Naive thymus-derived CD8-positive, alpha-beta T cell (primary cell): ENCODE measurements at regions not wholly inside any gene's neighbourhood (a gene's known extent, or its start where the extent isn't known, plus 50 kb on each side); places are given as distances from the start of the nearest gene placed in this dataset.
"Not testable (repeated sequence)": the region's sequence is repeated elsewhere in the genome, so short reads cannot be mapped to it uniquely, and the experiment has no call there.

Experiments
- ATAC-seq, 2 donors: fragments of 150-1000 bp; cut with Tn5 transposase in 1 of 2; sonication (Bioruptor Pico), chemical (Tn5 transposase) in 1 of 2; 1 replicate in 1 of 2; 2 replicates in 1 of 2; pipeline ENCODE4 v1.10.0; 2021; ENCODE audit warnings: mild to moderate bottlenecking in 2 of 2, moderate library complexity in 2 of 2
- POLR2A ChIA-PET: fragments of 350-600 bp; sonication (Branson Sonifier 250); formaldehyde crosslinking; loops from one replicate; lab custom pipeline; 2021; ENCODE audit warnings: antibody characterized with exemption; lab: Charles Lee
- DNase-seq, 10 donors: peaks; one replicate each; pipeline versions ENCODE4 v3.0.0 to v3.0.0-alpha.2; 2020 to 2022
- H3K27ac Mint-ChIP-seq, 10 donors: one replicate each; pipeline ENCODE4 v1.8.0; 2020 to 2022; ENCODE audit warnings: mild to moderate bottlenecking in 10 of 10, mixed read lengths in 10 of 10, moderate library complexity in 4 of 10, inconsistent platforms in 1 of 10
- H3K27me3 Mint-ChIP-seq, 5 donors: one replicate each; pipeline ENCODE4 v1.8.0; 2021 to 2022; ENCODE audit warnings: mixed read lengths in 5 of 5
- H3K36me3 Mint-ChIP-seq, 3 donors: one replicate each; pipeline ENCODE4 v1.8.0; 2020 to 2022; ENCODE audit warnings: mixed read lengths in 3 of 3, mild to moderate bottlenecking in 2 of 3, inconsistent platforms in 1 of 3
- H3K4me1 Mint-ChIP-seq, 4 donors: one replicate each; pipeline ENCODE4 v1.8.0; 2021 to 2022; ENCODE audit warnings: mixed read lengths in 4 of 4
- H3K4me3 Mint-ChIP-seq, 10 donors: one replicate each; pipeline ENCODE4 v1.8.0; 2020 to 2022; ENCODE audit warnings: mild to moderate bottlenecking in 10 of 10, mixed read lengths in 10 of 10, moderate library complexity in 6 of 10, inconsistent platforms in 1 of 10
- H3K9me3 Mint-ChIP-seq, 9 donors: one replicate each; pipeline ENCODE4 v1.8.0; 2020 to 2022; ENCODE audit warnings: mixed read lengths in 9 of 9, mild to moderate bottlenecking in 3 of 9, inconsistent platforms in 1 of 9, moderate library complexity in 1 of 9

DNA sequence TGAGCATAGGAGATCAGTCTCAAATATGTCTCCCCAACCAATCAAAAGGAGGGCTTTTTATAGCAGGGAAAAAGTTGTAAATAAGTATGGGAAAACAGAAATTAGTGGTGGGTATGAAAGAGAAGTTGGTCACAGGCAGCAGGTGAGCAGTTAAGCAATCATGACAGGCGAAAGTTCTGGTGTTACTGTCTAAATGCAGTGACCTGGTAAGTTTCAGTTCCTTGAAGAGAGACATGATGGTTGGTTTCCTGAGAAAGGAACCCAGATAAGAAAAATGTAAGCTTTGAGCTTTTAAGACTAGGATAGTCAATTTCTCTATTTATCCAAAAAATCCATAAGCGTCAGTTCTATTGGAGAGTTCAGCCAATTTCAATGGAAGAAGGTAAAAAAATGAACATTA is 466.2 kb upstream of the FLRT2 start:
- POLR2A ChIA-PET, result no interaction called here
- no peak overlapping the region for H3K27ac Mint-ChIP-seq
- H3K36me3 Mint-ChIP-seq, result no peaks in the 10 kb centered on the region
- H3K4me1 Mint-ChIP-seq, result no peaks in the 10 kb centered on the region
- H3K4me3 Mint-ChIP-seq, result no peak overlapping the region
- H3K9me3 Mint-ChIP-seq, result peaks cover 0 to 23% (median 4%) of the 10 kb centered on the region in 9 donors
- no peaks in the 10 kb centered on the region for H3K27me3 Mint-ChIP-seq
- DNase-seq, result no peak
- no peak for ATAC-seq

DNA sequence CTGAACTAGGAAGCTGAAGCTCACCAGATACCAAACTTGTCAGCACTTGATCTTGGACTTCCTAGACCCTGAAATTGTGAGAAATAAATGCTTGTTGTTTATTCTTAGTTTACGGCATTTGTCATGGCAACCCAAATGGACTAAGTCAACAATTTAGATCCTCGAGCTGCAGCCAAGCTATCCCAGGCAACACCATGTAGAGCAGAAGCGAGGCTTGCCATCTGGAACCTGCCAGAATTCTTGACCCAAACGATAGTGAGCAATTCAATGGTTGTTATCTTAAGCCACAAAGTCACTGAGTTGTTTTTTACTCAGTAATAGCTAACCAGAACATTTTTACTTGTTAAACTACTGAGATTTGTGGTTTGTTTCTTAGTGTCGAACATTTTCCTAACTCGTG is 458.5 kb upstream of the FLRT2 start:
- Mint-ChIP-seq H3K27me3 (no peaks in the 10 kb centered on the region), H3K4me1 (no peaks in the 10 kb centered on the region), H3K9me3 (peaks cover 0 to 11% (median 4%) of the 10 kb centered on the region in 9 donors), H3K36me3 (peaks cover 0 to 4% (median 0%) of the 10 kb centered on the region in 3 donors), H3K4me3 (no peak overlapping the region), H3K27ac (no peak overlapping the region)
- DNase-seq, result no peak
- POLR2A ChIA-PET, result no interaction called here
- ATAC-seq, result no peak

DNA sequence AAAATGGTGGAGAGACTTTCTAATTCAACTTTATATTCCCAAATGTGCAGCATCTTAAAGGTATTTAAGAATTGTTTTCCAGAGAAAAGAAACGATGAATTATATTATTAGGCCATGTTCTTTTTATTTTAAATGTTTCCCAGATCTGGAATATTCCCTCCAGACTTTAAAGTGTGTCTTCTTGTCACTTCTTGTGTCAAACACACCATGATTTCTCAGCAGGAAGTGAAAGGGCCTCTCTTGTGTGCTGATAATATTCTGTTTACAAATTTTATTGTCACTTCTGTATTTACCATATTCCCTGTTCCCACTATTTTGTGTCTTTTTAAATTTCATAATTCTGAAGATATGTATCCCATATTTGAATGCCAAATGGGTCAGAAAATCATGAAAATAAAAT is 455.0 kb upstream of the FLRT2 start:
- Mint-ChIP-seq H3K4me1 (no peaks in the 10 kb centered on the region), H3K36me3 (peaks cover 0 to 4% (median 0%) of the 10 kb centered on the region in 3 donors), H3K9me3 (peaks cover 0 to 11% (median 5%) of the 10 kb centered on the region in 9 donors), H3K4me3 (no peak overlapping the region), H3K27me3 (no peaks in the 10 kb centered on the region), H3K27ac (no peak overlapping the region)
- POLR2A ChIA-PET, result no interaction called here
- ATAC-seq (no peak), DNase-seq (no peak)

DNA sequence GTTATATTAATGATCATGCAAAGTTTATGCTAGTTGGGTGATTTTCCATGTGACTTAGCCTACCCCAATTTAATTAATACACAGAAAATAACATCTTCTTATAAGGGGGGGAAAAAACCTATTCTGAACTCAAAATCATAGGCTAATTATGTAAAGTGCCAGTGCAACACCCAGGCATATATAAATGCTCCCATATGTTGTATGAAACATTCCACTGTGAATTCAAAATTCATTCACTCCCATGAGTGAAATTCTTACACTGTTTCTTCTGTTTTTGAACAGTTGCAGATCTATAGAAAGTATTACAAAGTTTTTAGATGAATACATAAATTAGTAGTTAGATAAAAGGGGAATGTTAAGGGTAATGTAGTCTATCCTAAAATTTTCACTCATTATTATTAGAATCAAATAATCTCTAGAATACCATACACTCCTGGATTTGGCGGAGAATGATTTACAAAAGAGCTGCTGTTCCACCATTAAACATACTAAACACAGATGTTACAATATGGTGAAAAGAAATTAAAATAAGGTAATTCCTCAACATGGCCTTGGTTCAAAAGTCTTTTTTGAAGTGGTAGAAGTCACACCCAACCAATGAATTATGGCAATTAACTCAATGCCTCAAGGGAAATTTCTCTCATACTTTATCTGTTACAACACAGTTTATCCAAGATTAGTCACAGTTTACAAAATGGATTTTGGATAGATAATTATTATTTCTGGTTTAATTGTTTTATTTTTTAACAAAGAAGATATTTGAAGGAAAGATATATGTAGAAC is 454.1 kb upstream of the FLRT2 start:
- ATAC-seq (no peak), DNase-seq (no peak)
- Mint-ChIP-seq H3K36me3 (peaks cover 0 to 1% (median 0%) of the 10 kb centered on the region in 3 donors), H3K4me1 (no peaks in the 10 kb centered on the region), H3K27me3 (no peaks in the 10 kb centered on the region), H3K4me3 (no peak overlapping the region), H3K27ac (no peak overlapping the region), H3K9me3 (peaks cover under 1 to 6% (median 3%) of the 10 kb centered on the region in 9 donors)
- POLR2A ChIA-PET, result no interaction called here

DNA sequence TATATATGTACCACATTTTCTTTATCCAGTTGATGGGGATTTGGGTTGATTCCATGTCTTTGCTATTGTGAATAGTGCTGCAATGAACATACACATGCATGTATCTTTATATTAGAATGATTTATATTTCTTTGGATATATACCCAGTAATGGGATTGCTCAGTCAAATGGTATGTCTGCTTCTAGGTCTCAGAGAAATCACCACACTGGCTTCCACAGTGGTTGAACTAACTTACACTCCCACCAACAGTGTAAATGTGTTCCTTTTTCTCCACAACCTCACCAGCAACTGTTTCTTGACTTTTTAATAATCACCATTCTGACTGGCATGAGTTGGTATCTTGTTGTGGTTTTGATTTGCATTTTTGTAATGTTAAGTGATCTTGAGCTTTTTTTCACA is 452.2 kb upstream of the FLRT2 start:
- H3K36me3 Mint-ChIP-seq, H3K4me3 Mint-ChIP-seq, H3K27ac Mint-ChIP-seq, DNase-seq, H3K27me3 Mint-ChIP-seq, POLR2A ChIA-PET, ATAC-seq, H3K4me1 Mint-ChIP-seq: not testable (repeated sequence)
- peaks cover 0 to 12% (median 6%) of the 10 kb centered on the region in 9 donors for H3K9me3 Mint-ChIP-seq

DNA sequence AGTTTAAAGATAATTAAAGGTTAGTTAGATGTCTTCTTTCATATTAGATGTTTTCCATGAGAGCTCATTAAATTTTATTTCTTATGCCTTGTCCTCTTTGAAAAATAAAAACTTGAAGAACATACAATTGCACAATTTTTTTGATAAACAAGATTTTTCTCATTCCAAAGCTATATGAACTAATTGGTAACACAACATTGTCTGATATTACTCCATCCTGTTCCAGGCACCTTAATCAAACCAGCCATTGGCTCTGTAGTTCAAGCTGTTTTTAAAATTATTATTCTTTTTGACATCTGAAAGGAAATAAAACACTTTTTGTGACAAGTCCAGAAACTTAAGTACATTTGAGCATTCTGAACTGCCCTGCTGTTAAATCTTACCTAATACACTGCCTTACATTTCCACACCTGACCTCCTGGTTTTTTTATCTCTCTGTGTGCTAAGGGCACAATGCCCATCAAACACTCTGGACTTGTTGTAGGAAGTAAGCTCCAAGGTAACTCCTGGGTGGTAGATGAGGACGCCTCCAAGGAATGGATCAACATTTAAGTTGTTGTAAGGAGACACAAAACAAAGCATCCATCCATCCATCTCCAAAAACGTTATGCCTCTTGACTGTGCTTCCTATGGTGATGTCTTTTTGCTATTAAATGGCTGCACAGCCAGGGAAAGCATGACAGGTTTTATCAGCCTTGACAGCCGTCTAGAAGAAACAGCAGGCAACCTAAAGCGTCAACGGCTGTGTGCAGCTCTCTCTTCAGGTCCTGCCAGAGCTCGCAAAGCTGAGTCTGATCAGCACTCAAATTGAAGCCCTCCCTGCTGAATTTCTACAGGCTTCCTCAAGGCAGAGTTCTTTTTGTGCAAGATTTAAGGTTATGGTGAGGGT is 449.9 kb upstream of the FLRT2 start:
- Mint-ChIP-seq H3K9me3 (peaks cover 0 to 12% (median 5%) of the 10 kb centered on the region in 9 donors), H3K27ac (no peak overlapping the region), H3K4me3 (no peak overlapping the region), H3K4me1 (no peaks in the 10 kb centered on the region), H3K36me3 (no peaks in the 10 kb centered on the region), H3K27me3 (no peaks in the 10 kb centered on the region)
- ATAC-seq, result no peak
- no peak for DNase-seq
- POLR2A ChIA-PET, result no interaction called here

DNA sequence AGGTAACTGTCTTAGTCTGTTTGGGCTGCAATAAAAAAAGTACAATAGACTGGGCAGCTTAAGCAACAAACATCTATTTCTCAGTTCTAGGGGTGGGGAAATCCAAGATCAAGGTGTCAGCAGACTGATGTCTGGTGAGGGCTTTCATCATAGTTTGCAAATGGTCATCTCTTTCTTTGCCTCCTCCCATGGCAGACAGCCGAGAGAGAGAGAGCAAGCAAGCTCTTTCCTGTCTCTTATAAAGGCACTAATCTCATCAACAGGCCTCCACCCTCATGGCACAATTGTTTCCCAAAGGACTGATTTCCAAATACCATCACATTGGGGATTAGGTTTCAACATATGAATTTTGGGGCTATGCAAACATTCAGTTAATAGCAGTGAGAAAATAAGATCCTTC is 445.6 kb upstream of the FLRT2 start:
- H3K27me3 Mint-ChIP-seq, result no peaks in the 10 kb centered on the region
- H3K4me3 Mint-ChIP-seq, result no peak overlapping the region
- H3K4me1 Mint-ChIP-seq, result no peaks in the 10 kb centered on the region
- peaks cover 0 to 21% (median 4%) of the 10 kb centered on the region in 9 donors for H3K9me3 Mint-ChIP-seq
- DNase-seq (no peak), ATAC-seq (no peak)
- no peak overlapping the region for H3K27ac Mint-ChIP-seq
- no peaks in the 10 kb centered on the region for H3K36me3 Mint-ChIP-seq
- POLR2A ChIA-PET, result no interaction called here

DNA sequence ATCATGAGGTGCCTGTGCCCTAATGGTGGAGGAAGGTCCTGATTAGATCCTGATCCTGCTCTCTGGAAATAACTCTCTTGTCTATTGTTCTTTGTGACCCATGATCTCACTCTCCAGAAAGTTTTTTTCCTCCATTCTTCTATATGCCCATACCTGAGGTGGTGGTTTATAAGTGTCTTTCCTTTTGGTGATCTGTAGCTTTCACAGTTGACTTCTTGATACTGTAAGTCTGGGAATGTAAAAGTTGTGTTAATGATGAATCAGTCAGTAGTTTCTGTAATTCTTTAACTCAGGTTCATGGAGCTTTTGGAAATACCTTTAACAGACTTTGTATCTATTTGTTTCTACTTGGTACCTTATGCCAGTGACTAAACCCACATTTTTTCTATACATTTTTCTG is 444.0 kb upstream of the FLRT2 start:
- H3K9me3 Mint-ChIP-seq, result peaks cover 0 to 18% (median 4%) of the 10 kb centered on the region in 9 donors
- H3K4me3 Mint-ChIP-seq, result no peak overlapping the region
- POLR2A ChIA-PET, result no interaction called here

DNA sequence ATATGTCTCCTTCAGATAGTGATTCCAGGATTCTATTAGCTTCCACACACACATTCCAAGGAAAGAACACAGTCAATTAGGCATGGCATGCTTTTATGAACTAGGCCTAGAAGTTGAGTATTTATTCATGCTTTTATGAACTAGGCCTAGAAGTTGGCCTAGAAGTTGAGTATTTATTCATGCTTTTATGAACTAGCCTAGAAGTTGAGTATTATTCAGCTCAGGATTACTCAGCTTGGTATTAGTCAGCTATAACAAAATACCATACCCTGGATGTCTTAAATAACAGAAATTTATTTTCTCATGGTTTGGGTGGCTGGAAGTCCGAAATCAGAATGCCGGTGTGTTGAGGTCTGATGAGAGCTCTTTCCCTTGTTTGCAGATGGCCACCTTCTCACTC is 442.7 kb upstream of the FLRT2 start:
- DNase-seq, result no peak
- no peak for ATAC-seq
- no peak overlapping the region for H3K27ac Mint-ChIP-seq
- H3K9me3 Mint-ChIP-seq, result peaks cover 0 to 10% (median 3%) of the 10 kb centered on the region in 9 donors
- no peak overlapping the region for H3K4me3 Mint-ChIP-seq
- no peaks in the 10 kb centered on the region for H3K36me3 Mint-ChIP-seq
- POLR2A ChIA-PET, result no interaction called here
- H3K27me3 Mint-ChIP-seq, result no peaks in the 10 kb centered on the region
- no peaks in the 10 kb centered on the region for H3K4me1 Mint-ChIP-seq

More for the DNA sequence above, 444.0 kb upstream of the FLRT2 start:
- no peak for DNase-seq
- no peaks in the 10 kb centered on the region for H3K4me1 Mint-ChIP-seq
- ATAC-seq, result no peak
- H3K27ac Mint-ChIP-seq, result no peak overlapping the region
- H3K36me3 Mint-ChIP-seq, result no peaks in the 10 kb centered on the region
- no peaks in the 10 kb centered on the region for H3K27me3 Mint-ChIP-seq

DNA sequence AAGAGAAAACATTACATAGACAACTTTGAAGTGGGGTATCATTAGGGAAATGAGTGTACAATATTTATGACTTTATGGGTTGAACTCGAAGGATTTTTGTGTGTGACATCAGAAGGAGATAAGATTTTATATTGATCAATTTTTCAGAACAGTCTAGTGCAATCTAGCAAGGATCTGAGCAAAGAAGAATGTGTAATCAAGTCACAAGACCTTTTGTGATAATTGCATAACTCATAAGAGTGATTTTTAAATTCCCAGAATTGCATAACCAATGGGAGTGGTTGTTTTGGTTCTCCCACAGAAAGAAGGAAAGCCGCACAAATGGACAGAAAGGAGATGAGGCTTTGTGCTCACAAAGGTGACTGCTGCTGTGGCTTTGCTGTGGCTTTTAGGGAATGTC is 441.8 kb upstream of the FLRT2 start:
- no peaks in the 10 kb centered on the region for H3K36me3 Mint-ChIP-seq
- peaks cover 0 to 15% (median 2%) of the 10 kb centered on the region in 9 donors for H3K9me3 Mint-ChIP-seq
- POLR2A ChIA-PET, result no interaction called here
- ATAC-seq (no peak), DNase-seq (no peak)
- no peaks in the 10 kb centered on the region for H3K4me1 Mint-ChIP-seq
- no peaks in the 10 kb centered on the region for H3K27me3 Mint-ChIP-seq
- H3K4me3 Mint-ChIP-seq, result no peak overlapping the region
- H3K27ac Mint-ChIP-seq, result no peak overlapping the region

DNA sequence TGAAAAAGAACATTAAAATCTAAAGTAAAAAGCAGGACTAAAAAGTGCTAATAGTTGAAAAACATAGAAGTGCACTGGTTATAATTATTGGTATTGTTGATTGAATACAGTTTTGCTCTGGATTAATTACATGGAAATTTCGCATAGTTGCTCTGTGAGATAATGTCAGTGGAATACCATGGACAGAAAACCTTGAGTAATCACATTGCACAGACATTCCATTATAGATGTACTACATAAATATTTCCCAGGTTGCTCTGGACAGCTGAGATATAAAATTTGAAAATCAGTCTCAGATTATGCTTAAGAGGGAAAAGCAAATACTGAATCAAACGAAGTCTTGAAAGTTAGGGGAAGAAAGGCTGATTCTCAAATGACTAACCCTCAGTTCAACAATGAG is 439.3 kb upstream of the FLRT2 start:
- H3K36me3 Mint-ChIP-seq, result no peaks in the 10 kb centered on the region
- no peaks in the 10 kb centered on the region for H3K4me1 Mint-ChIP-seq
- H3K4me3 Mint-ChIP-seq, result no peak overlapping the region
- POLR2A ChIA-PET, result no interaction called here
- DNase-seq (no peak), ATAC-seq (no peak)
- H3K9me3 Mint-ChIP-seq, result peaks cover 0 to 19% (median 2%) of the 10 kb centered on the region in 9 donors
- H3K27me3 Mint-ChIP-seq, result no peaks in the 10 kb centered on the region
- H3K27ac Mint-ChIP-seq, result no peak overlapping the region

DNA sequence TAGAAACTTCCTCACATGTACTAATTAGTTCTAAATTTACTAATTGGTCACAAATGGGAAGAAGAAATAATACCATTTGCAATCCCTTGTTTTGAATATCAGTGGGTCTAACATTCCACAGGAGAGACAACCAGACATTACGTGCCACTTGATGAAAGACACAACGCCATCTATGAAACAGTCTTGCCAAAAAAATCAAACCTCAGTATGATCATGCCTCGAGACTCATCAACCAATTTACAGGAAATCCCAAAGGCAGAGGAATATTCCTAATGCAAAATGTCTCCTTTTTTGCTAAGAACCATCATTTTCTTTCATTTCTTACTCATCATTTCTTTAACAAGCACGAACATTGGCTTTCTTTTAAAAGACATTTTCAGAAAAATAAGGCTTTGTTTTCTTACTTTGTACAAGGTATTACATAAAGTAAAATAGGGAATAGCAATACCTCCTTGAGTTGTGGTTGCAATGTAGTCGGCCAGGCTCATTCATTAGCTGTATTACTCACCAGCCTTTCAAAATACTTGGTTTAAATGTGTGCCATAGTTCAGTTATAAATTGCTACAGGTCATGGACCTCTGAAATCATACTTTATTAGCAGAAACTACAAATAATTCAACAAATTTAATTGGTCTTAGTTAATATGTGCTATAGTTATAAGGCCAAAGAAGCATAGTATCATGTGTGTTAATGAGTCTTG is 436.2 kb upstream of the FLRT2 start:
- no peaks in the 10 kb centered on the region for H3K4me1 Mint-ChIP-seq
- no peak for ATAC-seq
- H3K4me3 Mint-ChIP-seq, result no peak overlapping the region
- POLR2A ChIA-PET, result no interaction called here
- no peaks in the 10 kb centered on the region for H3K36me3 Mint-ChIP-seq
- H3K27ac Mint-ChIP-seq, result no peak overlapping the region
- H3K9me3 Mint-ChIP-seq, result peaks cover 0 to 9% (median 2%) of the 10 kb centered on the region in 9 donors
- no peaks in the 10 kb centered on the region for H3K27me3 Mint-ChIP-seq
- DNase-seq, result no peak

DNA sequence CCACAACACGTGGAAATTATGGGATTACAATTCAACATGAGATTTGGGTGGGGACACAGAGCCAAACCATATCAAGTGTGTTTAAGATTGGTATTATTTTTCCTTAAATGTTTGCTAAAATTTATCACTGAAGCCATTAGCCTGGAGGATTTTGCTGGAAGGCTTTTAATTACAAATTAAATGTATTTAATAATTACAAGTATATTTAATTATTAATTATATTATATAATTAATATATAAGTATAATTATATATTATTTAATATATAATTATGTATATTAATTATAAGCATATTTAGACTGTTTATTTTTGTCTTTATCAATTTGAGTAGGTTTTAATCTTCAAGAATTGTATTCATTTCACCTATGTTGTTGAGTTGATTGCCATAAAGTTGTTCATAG is 427.4 kb upstream of the FLRT2 start:
- Mint-ChIP-seq H3K27ac (no peak overlapping the region), H3K4me3 (no peak overlapping the region), H3K27me3 (peaks cover 0 to 1% (median 0%) of the 10 kb centered on the region in 5 donors), H3K4me1 (no peaks in the 10 kb centered on the region), H3K36me3 (no peaks in the 10 kb centered on the region), H3K9me3 (peaks cover 0 to 9% (median 3%) of the 10 kb centered on the region in 9 donors)
- ATAC-seq, result no peak
- DNase-seq, result no peak
- POLR2A ChIA-PET, result no interaction called here
